GM12878 (cell line): ENCODE measurements at regions not wholly inside any gene's neighbourhood (a gene's known extent, or its start where the extent isn't known, plus 50 kb on each side); places are given as distances from the start of the nearest gene placed in this dataset.

ENCODE experiments used
- ATAC-seq: fragments of 200-7000 bp; cut with Tn5 transposase; 3 replicates; pipeline ENCODE4 v1.9.1; 2020; ENCODE audit warnings: mild to moderate bottlenecking, moderate library complexity
- BruUV-seq: library from RNA; stranded (reverse); fragments of 400-500 nt; replicated peaks from 2 replicates; lab custom pipeline; 2021; lab: Mats Ljungman, UMichigan
- CTCF ChIA-PET: fragments of 300-600 bp; sonication (Branson Sonifier 250); formaldehyde crosslinking; extraction: SDS; loops from one replicate; lab custom pipeline; 2021; ENCODE audit warnings: inconsistent platforms; lab: Yijun Ruan, JAX
- POLR2A ChIA-PET: fragments of 350-600 bp; formaldehyde crosslinking; extraction: SDS; loops from one replicate; lab custom pipeline; 2021; ENCODE audit warnings: inconsistent platforms; lab: Charles Lee
- RAD21 ChIA-PET: fragments of 300-600 bp; sonication (Branson Sonifier 250); formaldehyde crosslinking; loops from one replicate; lab custom pipeline; 2023; ENCODE audit warnings: antibody characterized with exemption; ENCODE audit not compliant: unreplicated experiment; lab: Charles Lee
- SMC1A ChIA-PET: fragments of 300-600 bp; sonication (Branson Sonifier 250); formaldehyde crosslinking; loops from one replicate; lab custom pipeline; 2023; ENCODE audit not compliant: unreplicated experiment, uncharacterized antibody; lab: Charles Lee
- DNase-seq: peaks from one replicate; pipeline ENCODE4 v3.0.0-alpha.2; 2011; ENCODE audit warnings: low read depth, low spot score
- FAIRE-seq: peaks from 3 replicates; lab custom pipeline; 2011; peaks lifted over from hg19 to GRCh38; lab: Jason Lieb, UNC
- H2AFZ ChIP-seq: 2 replicates; pipeline ENCODE4 v1.6.0; 2011; ENCODE audit warnings: low read depth, low read length, control low read depth; ENCODE audit not compliant: control insufficient read depth
- H3K27ac ChIP-seq: 2 replicates; pipeline ENCODE4 v1.5.1; 2011; ENCODE audit warnings: control low read depth; ENCODE audit not compliant: control insufficient read depth, insufficient read depth
- H3K27me3 ChIP-seq, 2 experiments: replicated peaks in 1 of 2; 2 replicates each; pipeline versions ENCODE4 v1.6.0 to v1.6.1; 2011; ENCODE audit warnings: low read length in 1 of 2; ENCODE audit not compliant: control insufficient read depth in 2 of 2, insufficient read depth in 2 of 2
- H3K36me3 ChIP-seq, 2 experiments: 2 replicates each; pipeline ENCODE4 v1.5.1; 2011; ENCODE audit warnings: low read length in 1 of 2; ENCODE audit not compliant: control insufficient read depth in 2 of 2, insufficient read depth in 2 of 2
- H3K4me1 ChIP-seq: 2 replicates; pipeline ENCODE4 v1.6.1; 2011; ENCODE audit warnings: mild to moderate bottlenecking, low read length, moderate library complexity, mixed read lengths; ENCODE audit not compliant: control insufficient read depth, insufficient read depth
- H3K4me2 ChIP-seq: 2 replicates; pipeline ENCODE4 v1.6.0; 2011; ENCODE audit warnings: control low read depth; ENCODE audit not compliant: control insufficient read depth, insufficient read depth
- H3K4me3 ChIP-seq: fragments of 200-600 bp; sonication (generic); 2 replicates; pipeline ENCODE4 v1.5.1; 2016
- H3K79me2 ChIP-seq: 2 replicates; pipeline ENCODE4 v1.6.0; 2011; ENCODE audit warnings: low read length; ENCODE audit not compliant: control insufficient read depth, insufficient read depth
- H3K9ac ChIP-seq: 2 replicates; pipeline ENCODE4 v1.8.0; 2011; ENCODE audit warnings: low read length, control low read depth, mixed read lengths; ENCODE audit not compliant: control insufficient read depth, insufficient read depth
- H3K9me3 ChIP-seq: replicated peaks from 3 replicates; pipeline ENCODE4 v1.5.1; 2011; ENCODE audit warnings: mild to moderate bottlenecking, low read length; ENCODE audit not compliant: control insufficient read depth, insufficient read depth
- H4K20me1 ChIP-seq: 2 replicates; pipeline ENCODE4 v1.6.0; 2011; ENCODE audit not compliant: control insufficient read depth, insufficient read depth
- ATF2 ChIP-seq: IDR thresholded peaks from 2 replicates; pipeline ENCODE4 v1.6.1; 2012; ENCODE audit warnings: low read length, inconsistent platforms
- EED ChIP-seq: sonication (generic); IDR thresholded peaks from 2 replicates; pipeline ENCODE4 v1.6.1; 2016; ENCODE audit warnings: antibody characterized with exemption, low read depth
- HSF1 ChIP-seq: fragments of 150-350 bp; IDR thresholded peaks from 2 replicates; pipeline ENCODE4 v1.6.1; 2014; ENCODE audit warnings: mild to moderate bottlenecking, low read depth, low read length
- LARP7 ChIP-seq: fragments of 450-650 bp; IDR thresholded peaks from 2 replicates; pipeline ENCODE4 v1.6.1; 2017; ENCODE audit warnings: mild to moderate bottlenecking
- MTA2 ChIP-seq: fragments of 450-650 bp; IDR thresholded peaks from 2 replicates; pipeline ENCODE4 v1.6.1; 2016; ENCODE audit warnings: low read depth, mild to moderate bottlenecking, moderate library complexity
- PAX5 ChIP-seq: IDR thresholded peaks from 2 replicates; pipeline ENCODE4 v1.6.1; 2011; ENCODE audit warnings: low read depth, low read length, borderline replicate concordance
- PKNOX1 ChIP-seq: fragments of 450-650 bp; IDR thresholded peaks from 2 replicates; pipeline ENCODE4 v1.6.1; 2016; ENCODE audit warnings: mild to moderate bottlenecking
- PML ChIP-seq: IDR thresholded peaks from 2 replicates; pipeline ENCODE4 v1.6.1; 2012; ENCODE audit warnings: low read length, inconsistent platforms
- SMARCA5 ChIP-seq: fragments of 450-650 bp; IDR thresholded peaks from 2 replicates; pipeline ENCODE4 v1.6.1; 2017; ENCODE audit warnings: mild to moderate bottlenecking
- SPI1 ChIP-seq: IDR thresholded peaks from 2 replicates; pipeline ENCODE4 v1.6.1; 2011; ENCODE audit warnings: low read depth, mild to moderate bottlenecking, low read length, moderate library complexity, borderline replicate concordance; ENCODE audit not compliant: insufficient read depth
- SREBF1 ChIP-seq: IDR thresholded peaks from 2 replicates; pipeline ENCODE4 v1.6.1; 2012; ENCODE audit warnings: mild to moderate bottlenecking, low read length
- SREBF2 ChIP-seq: IDR thresholded peaks from 2 replicates; pipeline ENCODE4 v1.6.1; 2012; ENCODE audit warnings: mild to moderate bottlenecking, low read length
- SUPT20H ChIP-seq: IDR thresholded peaks from 2 replicates; pipeline ENCODE4 v1.6.1; 2011; ENCODE audit warnings: low read depth, mild to moderate bottlenecking, low read length, moderate library complexity, borderline replicate concordance; ENCODE audit not compliant: control insufficient read depth
- TBL1XR1 ChIP-seq: IDR thresholded peaks from 2 replicates; pipeline ENCODE4 v1.6.1; 2012; ENCODE audit warnings: low read depth, low read length, improper control_type of control experiment
- ZBTB11 ChIP-seq: fragments of 450-650 bp; formaldehyde crosslinking; IDR thresholded peaks from 2 replicates; pipeline ENCODE4 v1.5.0; 2022; ENCODE audit warnings: mild to moderate bottlenecking, missing genetic modification characterization
- ZNF217 ChIP-seq: fragments of 450-650 bp; IDR thresholded peaks from 2 replicates; pipeline ENCODE4 v1.6.1; 2017; ENCODE audit warnings: antibody characterized with exemption, mild to moderate bottlenecking
- ZSCAN29 ChIP-seq: fragments of 450-650 bp; IDR thresholded peaks from 2 replicates; pipeline ENCODE4 v1.6.1; 2017; ENCODE audit warnings: mild to moderate bottlenecking, moderate library complexity
- WGBS: methylation state at CpG from one replicate; pipeline ENCODE4 v1.1.6; 2016; ENCODE audit warnings: low lambda C conversion rate; ENCODE audit not compliant: insufficient replicate concordance, insufficient coverage; ENCODE audit errors: missing lambda C conversion rate; 5-methylcytosine and 5-hydroxymethylcytosine counted together
- in situ Hi-C: fragments of 300-500 bp; cut with MboI; formaldehyde crosslinking; loops from 9 replicates; pipeline ENCODE4 v1.14.3; 2018; ENCODE audit warnings: mixed read lengths
- intact Hi-C: fragments of 100-400 bp; cut with micrococcal nuclease; formaldehyde crosslinking; loops from one replicate; pipeline ENCODE4 v1.14.2; 2022; ENCODE audit not compliant: unreplicated experiment

- TF ChIP-seq PKNOX1, result no peak
- TF ChIP-seq SMARCA5, result no peak
- no peak for TF ChIP-seq HSF1
- TF ChIP-seq PAX5, result no peak
- no peak for TF ChIP-seq ZNF217
- TF ChIP-seq SPI1, result no peak
- TF ChIP-seq LARP7, result no peak
- TF ChIP-seq ZSCAN29, result no peak
- TF ChIP-seq, all 136 proteins: peak for 0
Observed at GRCh38 chr9:108586471-108587139, 269.2 kb downstream of the ACTL7B start (continued).

GRCh38 chr9:108584860-108585259 lies 270.9 kb downstream of the ACTL7B start:
- Histone ChIP-seq H3K36me3 (no peaks in the 10 kb centered on the region), H4K20me1 (no peaks in the 10 kb centered on the region), H3K4me2 (no peak overlapping the region), H3K79me2 (no peaks in the 10 kb centered on the region), H3K27me3 (no peaks in the 10 kb centered on the region; a peak in 2 of 4 replicates), H3K27ac (no peak overlapping the region), H3K9me3 (no peaks in the 10 kb centered on the region), H2AFZ (no peak overlapping the region), H3K4me1 (no peaks in the 10 kb centered on the region), H3K9ac (no peak overlapping the region), H3K4me3 (no peak overlapping the region)
- POLR2A ChIA-PET, result no interaction called here
- RAD21 ChIA-PET, result no interaction called here
- DNase-seq (no peak), ATAC-seq (no peak), FAIRE-seq (no peak)
- in situ Hi-C loops (no loop called here), intact Hi-C loops (no loop called here)
- 18% methylated on average over 2 of the region's 2 CpGs for WGBS
- TF ChIP-seq SREBF2 (no peak), EED (no peak), MTA2 (no peak), TBL1XR1 (no peak), ATF2 (no peak), SREBF1 (no peak), ZBTB11 (CRISPR knock-in tag) (no peak), PML (no peak), SUPT20H (no peak)
- CTCF ChIA-PET, result interaction anchor here (0.7 kb wide), 1 partner anchor 38 kb away, joined by 3 read pairs; no protein-coding TSS in a partner anchor
- SMC1A ChIA-PET, result no interaction called here
- no TSS peak for BruUV-seq
